ENCODE measurements at regions not wholly inside any gene's neighbourhood (a gene's known extent, or its start where the extent isn't known, plus 50 kb on each side); places are given as distances from the start of the nearest gene placed in this dataset.

GRCh38 chr6:138031850-138032249 lies 75.4 kb downstream of the PERP start:
- no peak for DNase-seq
- Mint-ChIP-seq H3K4me3 (no peak overlapping the region), H3K9me3 (no peaks in the 10 kb centered on the region), H3K36me3 (ENCODE audit: low read depth) (no peaks in the 10 kb centered on the region), H3K27me3 (peaks cover 7% of the 10 kb centered on the region), H3K4me1 (no peaks in the 10 kb centered on the region), H3K27ac (no peak overlapping the region)
- intact Hi-C loops (cut with micrococcal nuclease), result no loop called here

- Mint-ChIP-seq H3K36me3 (ENCODE audit: low read depth) (no peaks in the 10 kb centered on the region), H3K27me3 (peaks cover 5% of the 10 kb centered on the region), H3K4me3 (no peak overlapping the region), H3K27ac (no peak overlapping the region), H3K9me3 (no peaks in the 10 kb centered on the region), H3K4me1 (no peaks in the 10 kb centered on the region)
- intact Hi-C loops (cut with micrococcal nuclease), result no loop called here
- no peak for DNase-seq
Measured at GRCh38 chr6:138032571-138032970, 74.6 kb downstream of the PERP start.

DNA sequence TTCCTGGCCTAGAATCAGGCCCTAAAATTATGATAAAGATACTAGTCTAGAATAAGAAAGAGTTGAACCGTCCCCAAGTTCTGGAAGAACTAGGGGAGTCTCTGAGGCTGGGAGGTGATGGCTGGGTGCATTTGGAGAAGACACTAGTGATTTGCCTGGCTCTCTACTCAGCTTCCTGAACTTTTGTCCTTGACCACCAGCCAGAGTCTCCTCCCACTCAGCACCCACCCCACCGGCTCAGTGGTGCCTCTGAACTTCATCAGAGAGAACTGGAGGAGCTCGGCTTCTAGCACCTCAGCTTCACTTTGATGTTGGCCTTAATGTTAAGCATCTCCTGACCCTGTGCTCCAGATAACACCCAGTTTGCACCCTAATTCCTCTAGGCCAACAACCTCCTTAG lies 73.0 kb downstream of the PERP start:
- DNase-seq, result no peak
- intact Hi-C loops (cut with micrococcal nuclease), result no loop called here
- H3K36me3 Mint-ChIP-seq (ENCODE audit: low read depth), result no peaks in the 10 kb centered on the region
- peaks cover 5% of the 10 kb centered on the region for H3K27me3 Mint-ChIP-seq
- no peaks in the 10 kb centered on the region for H3K4me1 Mint-ChIP-seq
- no peak overlapping the region for H3K4me3 Mint-ChIP-seq
- H3K9me3 Mint-ChIP-seq, result no peaks in the 10 kb centered on the region
- no peak overlapping the region for H3K27ac Mint-ChIP-seq

DNA sequence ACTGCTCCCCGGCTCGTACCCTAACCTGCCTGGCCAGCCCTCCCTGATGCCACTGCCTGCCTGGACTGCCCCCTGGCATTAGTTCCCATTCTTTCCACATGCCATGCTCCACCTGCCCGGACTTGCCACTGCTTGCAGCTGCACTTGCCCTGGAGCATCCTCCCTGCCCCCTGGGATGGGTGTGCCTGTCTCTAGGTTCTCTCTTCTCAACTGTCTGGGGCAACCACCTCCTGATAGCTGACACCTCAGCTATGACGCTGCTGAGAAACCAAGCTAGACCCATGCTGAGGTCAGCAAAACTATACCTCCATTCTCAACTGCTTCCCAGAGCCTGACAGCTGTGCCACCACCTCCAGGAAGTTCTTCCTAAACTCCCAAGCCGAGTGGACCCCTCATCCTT lies 72.1 kb downstream of the PERP start:
- H3K4me3 Mint-ChIP-seq, result no peak overlapping the region
- no peaks in the 10 kb centered on the region for H3K36me3 Mint-ChIP-seq (ENCODE audit: low read depth)
- H3K27me3 Mint-ChIP-seq, result peaks cover 5% of the 10 kb centered on the region
- H3K9me3 Mint-ChIP-seq, result no peaks in the 10 kb centered on the region
- DNase-seq, result no peak
- no peak overlapping the region for H3K27ac Mint-ChIP-seq
- intact Hi-C loops (cut with micrococcal nuclease), result no loop called here
- H3K4me1 Mint-ChIP-seq, result no peaks in the 10 kb centered on the region

DNA sequence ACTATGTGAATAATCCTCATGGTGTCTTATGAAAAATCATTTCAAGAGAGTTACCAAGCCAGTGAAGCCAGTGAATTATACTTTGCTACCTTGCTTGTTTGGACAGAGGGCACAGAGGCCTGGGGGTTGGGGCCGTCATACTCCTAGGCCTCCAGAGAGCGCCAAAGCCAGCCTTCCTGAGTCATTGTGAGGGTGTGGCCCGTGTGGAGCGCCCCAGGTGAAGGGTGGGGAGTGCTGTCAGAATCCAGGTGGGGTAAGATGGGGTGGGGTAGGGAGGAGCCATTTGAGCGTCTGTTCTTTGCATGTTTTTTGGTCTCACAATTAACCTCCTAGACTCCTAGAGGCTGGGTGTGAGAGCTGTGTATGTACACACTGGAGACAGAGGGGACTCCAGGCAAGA lies 71.1 kb downstream of the PERP start:
- Mint-ChIP-seq H3K36me3 (ENCODE audit: low read depth) (no peaks in the 10 kb centered on the region), H3K27me3 (peaks cover 4% of the 10 kb centered on the region), H3K4me1 (no peaks in the 10 kb centered on the region), H3K27ac (no peak overlapping the region), H3K4me3 (no peak overlapping the region), H3K9me3 (no peaks in the 10 kb centered on the region)
- intact Hi-C loops (cut with micrococcal nuclease), result no loop called here
- DNase-seq, result no peak

DNA sequence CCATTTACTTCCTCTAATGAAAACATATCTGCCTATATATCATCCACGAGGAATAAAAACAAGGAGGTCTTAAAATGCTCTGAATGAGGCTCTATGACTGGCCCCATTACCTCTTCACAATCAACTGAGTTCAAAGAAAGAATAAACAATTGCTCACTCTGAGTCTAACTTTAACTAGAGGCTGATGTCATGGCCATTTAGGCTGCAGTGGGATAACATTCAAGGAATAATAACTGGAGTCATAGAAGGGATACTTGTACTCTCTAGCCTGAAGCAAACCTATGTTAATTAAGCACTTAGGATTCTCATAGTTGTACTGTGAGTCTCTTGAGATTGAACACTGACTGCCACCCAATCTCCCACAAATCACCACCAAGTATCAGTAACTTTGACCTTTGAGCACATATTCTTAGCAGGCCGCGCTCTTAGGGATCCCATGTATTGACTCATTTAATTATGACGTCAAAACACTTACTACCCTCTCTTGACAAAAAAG lies 70.2 kb downstream of the PERP start:
- intact Hi-C loops (cut with micrococcal nuclease), result no loop called here
- Mint-ChIP-seq H3K36me3 (ENCODE audit: low read depth) (no peaks in the 10 kb centered on the region), H3K4me1 (no peaks in the 10 kb centered on the region), H3K27me3 (peaks cover 4% of the 10 kb centered on the region), H3K9me3 (no peaks in the 10 kb centered on the region), H3K27ac (no peak overlapping the region), H3K4me3 (no peak overlapping the region)
- no peak for DNase-seq

DNA sequence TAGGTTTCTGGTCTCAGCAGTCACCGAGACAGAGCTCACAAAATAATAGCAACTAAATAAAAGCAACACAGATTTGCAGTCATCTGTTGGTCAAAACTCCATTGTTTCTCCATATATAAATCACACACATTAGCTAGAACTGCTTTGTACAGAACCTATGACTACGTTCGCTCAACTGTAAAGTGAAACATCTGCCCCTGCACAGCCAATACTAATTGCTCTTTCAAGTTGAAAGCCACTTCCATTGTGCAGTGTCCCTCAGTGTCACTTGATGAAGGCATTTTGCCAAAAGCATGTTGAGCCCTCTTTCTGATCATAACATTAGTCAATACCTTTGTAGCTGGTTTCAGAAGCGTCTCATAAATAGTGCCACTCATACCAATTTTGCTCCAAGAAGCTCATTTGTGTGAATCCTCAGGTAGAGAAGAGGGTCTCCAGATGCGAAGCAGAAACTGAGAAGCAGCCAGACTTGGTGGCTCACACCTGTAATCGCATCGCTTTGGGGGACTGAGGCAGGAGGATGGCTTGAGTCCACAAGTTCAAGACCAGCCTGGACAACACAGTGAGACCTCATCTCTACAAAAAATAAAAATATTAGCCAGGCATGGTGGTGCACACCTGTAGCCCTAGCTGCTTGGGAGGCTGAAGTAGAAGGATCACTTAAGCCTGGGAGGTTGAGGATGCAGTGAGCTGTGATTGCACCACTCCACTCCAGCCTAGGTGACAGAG lies 68.9 kb downstream of the PERP start:
- Mint-ChIP-seq H3K4me1 (no peaks in the 10 kb centered on the region), H3K27me3 (peaks cover 7% of the 10 kb centered on the region), H3K36me3 (ENCODE audit: low read depth) (no peaks in the 10 kb centered on the region), H3K4me3 (no peak overlapping the region), H3K27ac (no peak overlapping the region), H3K9me3 (peaks cover 3% of the 10 kb centered on the region)
- DNase-seq, result no peak
- intact Hi-C loops (cut with micrococcal nuclease), result no loop called here
